NB4 (cell line): ENCODE measurements at regions not wholly inside any gene's neighbourhood (a gene's known extent, or its start where the extent isn't known, plus 50 kb on each side); places are given as distances from the start of the nearest gene placed in this dataset.

Source experiments
- CTCF ChIP-seq: IDR thresholded peaks from one replicate; pipeline ENCODE4 v1.5.1; 2012; ENCODE audit warnings: low read depth, low read length
- MAX ChIP-seq: IDR thresholded peaks from 2 replicates; pipeline ENCODE4 v1.6.1; 2011; ENCODE audit warnings: low read depth, low read length
- POLR2A ChIP-seq: IDR thresholded peaks from 2 replicates; pipeline ENCODE4 v1.6.1; 2011; ENCODE audit warnings: mild to moderate bottlenecking; ENCODE audit not compliant: insufficient read length; ENCODE audit errors: extremely low read depth

- TF ChIP-seq POLR2A (no peak), CTCF (no peak), MAX (no peak)
These were observed 126.5 kb upstream of the NTF3 start for GRCh38 chr12:5305425-5305824.
